PC-3 (cell line): ENCODE measurements at regions not wholly inside any gene's neighbourhood (a gene's known extent, or its start where the extent isn't known, plus 50 kb on each side); places are given as distances from the start of the nearest gene placed in this dataset.

Experiments
- CTCF ChIP-seq: fragments of 300-600 bp; sonication (generic); conservative IDR thresholded peaks from 2 replicates; pipeline ENCODE4 v1.5.1; 2017; ENCODE audit warnings: antibody characterized with exemption, low read depth, mild to moderate bottlenecking, low read length
- EZH2 ChIP-seq: fragments of 300-600 bp; sonication (generic); IDR thresholded peaks from one replicate; pipeline ENCODE4 v1.6.1; 2017; ENCODE audit warnings: antibody characterized with exemption, mild to moderate bottlenecking, low read length; ENCODE audit not compliant: unreplicated experiment
- EZH2phosphoT487 ChIP-seq: fragments of 300-600 bp; sonication (generic); IDR thresholded peaks from 2 replicates; pipeline ENCODE4 v1.6.1; 2018; ENCODE audit warnings: mild to moderate bottlenecking, antibody characterized with exemption, low read length, borderline replicate concordance

- TF ChIP-seq EZH2 (no peak), CTCF (no peak), EZH2phosphoT487 (no peak)
Measured at GRCh38 chr3:23726811-23727548, 78.8 kb upstream of the UBE2E1 start.
